IMR-90 (cell line): ENCODE measurements at regions not wholly inside any gene's neighbourhood (a gene's known extent, or its start where the extent isn't known, plus 50 kb on each side); places are given as distances from the start of the nearest gene placed in this dataset.

ENCODE experiments used
- ATAC-seq: fragments of 200-7000 bp; cut with Tn5 transposase; 2 replicates; pipeline ENCODE4 v1.9.1; 2020; ENCODE audit warnings: low read depth, mild to moderate bottlenecking, moderate library complexity
- BruUV-seq: library from RNA; stranded (reverse); fragments of 400-500 nt; replicated peaks from 2 replicates; lab custom pipeline; 2021; lab: Mats Ljungman, UMichigan
- CTCF ChIA-PET: fragments of 300-600 bp; formaldehyde crosslinking; extraction: SDS; loops from one replicate; lab custom pipeline; 2021; ENCODE audit warnings: antibody characterized with exemption; lab: Yijun Ruan, JAX
- POLR2A ChIA-PET: fragments of 300-600 bp; sonication (Branson Sonifier 250); formaldehyde crosslinking; loops from one replicate; lab custom pipeline; 2022; ENCODE audit warnings: antibody characterized with exemption; ENCODE audit not compliant: unreplicated experiment; lab: Charles Lee
- DNase-seq: peaks from one replicate; pipeline ENCODE4 v3.0.0; 2013
- H2AFZ ChIP-seq: replicated peaks from 2 replicates; pipeline ENCODE3; 2013; ENCODE audit warnings: low read length, mild to moderate bottlenecking; ENCODE audit not compliant: poor library complexity
- H2AK5ac ChIP-seq: 2 replicates; pipeline ENCODE4 v1.6.1; 2013; ENCODE audit warnings: low read depth, low read length, inconsistent platforms
- H2AK9ac ChIP-seq: replicated peaks from 2 replicates; pipeline ENCODE3; 2013; ENCODE audit warnings: mild to moderate bottlenecking, low read depth, low read length, moderate library complexity; ENCODE audit not compliant: poor library complexity
- H2BK120ac ChIP-seq: 2 replicates; pipeline ENCODE4 v1.6.1; 2013; ENCODE audit warnings: low read depth, low read length, inconsistent platforms
- H2BK15ac ChIP-seq: 3 replicates; pipeline ENCODE4 v1.6.1; 2013; ENCODE audit warnings: low read depth, low read length, inconsistent platforms
- H2BK20ac ChIP-seq: 2 replicates; pipeline ENCODE4 v1.6.1; 2013; ENCODE audit warnings: low read depth, mild to moderate bottlenecking, inconsistent platforms, low read length, moderate library complexity
- H2BK5ac ChIP-seq: 2 replicates; pipeline ENCODE4 v1.6.1; 2013; ENCODE audit warnings: mild to moderate bottlenecking, low read depth, low read length, inconsistent platforms; ENCODE audit not compliant: poor library complexity, severe bottlenecking
- H3K14ac ChIP-seq: replicated peaks from 2 replicates; pipeline ENCODE4 v1.6.1; 2013; ENCODE audit warnings: low read depth, low read length, inconsistent platforms
- H3K18ac ChIP-seq: 2 replicates; pipeline ENCODE4 v1.6.1; 2013; ENCODE audit warnings: low read depth, low read length, control low read depth
- H3K23ac ChIP-seq: 2 replicates; pipeline ENCODE4 v1.6.1; 2013; ENCODE audit warnings: low read depth, low read length, inconsistent platforms
- H3K27ac ChIP-seq: 2 replicates; pipeline ENCODE4 v1.5.1; 2013; ENCODE audit warnings: mild to moderate bottlenecking, control low read depth, low read length; ENCODE audit not compliant: insufficient read depth
- H3K27me3 ChIP-seq: 2 replicates; pipeline ENCODE4 v1.6.1; 2013; ENCODE audit warnings: low read length; ENCODE audit not compliant: control insufficient read depth, insufficient read depth
- H3K36me3 ChIP-seq: 2 replicates; pipeline ENCODE4 v1.6.1; 2013; ENCODE audit warnings: low read length, mixed read lengths; ENCODE audit not compliant: control insufficient read depth, insufficient read depth
- H3K4ac ChIP-seq: 2 replicates; pipeline ENCODE4 v1.6.1; 2013; ENCODE audit warnings: low read depth, low read length, inconsistent platforms
- H3K4me1 ChIP-seq: 2 replicates; pipeline ENCODE4 v1.6.1; 2013; ENCODE audit warnings: low read length, mixed read lengths; ENCODE audit not compliant: control insufficient read depth, insufficient read depth
- H3K4me2 ChIP-seq: 2 replicates; pipeline ENCODE4 v1.6.1; 2013; ENCODE audit warnings: low read depth, mild to moderate bottlenecking, control low read depth, low read length, moderate library complexity
- H3K4me3 ChIP-seq: 2 replicates; pipeline ENCODE4 v1.5.1; 2013; ENCODE audit warnings: low read depth, mild to moderate bottlenecking, control low read depth, low read length, moderate library complexity; ENCODE audit not compliant: insufficient read depth
- H3K56ac ChIP-seq: 2 replicates; pipeline ENCODE4 v1.6.1; 2013; ENCODE audit warnings: low read length, inconsistent platforms; ENCODE audit not compliant: insufficient read depth; ENCODE audit errors: extremely low read depth
- H3K79me1 ChIP-seq, 2 experiments: 2 replicates each; pipeline ENCODE4 v1.6.1; 2013; ENCODE audit warnings: low read length in 2 of 2, inconsistent platforms in 1 of 2, low read depth in 1 of 2
- H3K9ac ChIP-seq: 2 replicates; pipeline ENCODE4 v1.6.1; 2013; ENCODE audit warnings: low read depth, low read length, control low read depth
- H3K9me1 ChIP-seq: 2 replicates; pipeline ENCODE4 v1.6.1; 2013; ENCODE audit warnings: low read length, inconsistent platforms; ENCODE audit not compliant: insufficient read depth
- H3K9me3 ChIP-seq: 2 replicates; pipeline ENCODE4 v1.6.1; 2013; ENCODE audit warnings: low read length; ENCODE audit not compliant: control insufficient read depth, insufficient read depth
- H4K20me1 ChIP-seq: 2 replicates; pipeline ENCODE4 v1.6.1; 2013; ENCODE audit warnings: low read length, inconsistent platforms; ENCODE audit not compliant: insufficient read depth
- H4K5ac ChIP-seq: 2 replicates; pipeline ENCODE4 v1.6.1; 2013; ENCODE audit warnings: mild to moderate bottlenecking, low read depth, low read length, control low read depth
- H4K8ac ChIP-seq, 2 experiments: 2 replicates each; pipeline ENCODE4 v1.6.1; 2013; ENCODE audit warnings: low read depth in 2 of 2, low read length in 2 of 2, control low read depth in 1 of 2, inconsistent platforms in 1 of 2
- H4K91ac ChIP-seq: 2 replicates; pipeline ENCODE4 v1.6.1; 2013; ENCODE audit warnings: low read depth, low read length, inconsistent platforms; ENCODE audit not compliant: insufficient read depth
- BHLHE40 ChIP-seq: fragments of 150-350 bp; IDR thresholded peaks from 2 replicates; pipeline ENCODE4 v1.6.1; 2016; ENCODE audit warnings: mild to moderate bottlenecking, low read depth, low read length
- CEBPB ChIP-seq: IDR thresholded peaks from 2 replicates; pipeline ENCODE4 v1.6.1; 2012; ENCODE audit warnings: low read depth, low read length, improper control_type of control experiment
- CHD1 ChIP-seq: IDR thresholded peaks from 2 replicates; pipeline ENCODE4 v1.6.1; 2012; ENCODE audit warnings: low read depth, low read length, improper control_type of control experiment
- FOS ChIP-seq: fragments of 150-350 bp; IDR thresholded peaks from 2 replicates; pipeline ENCODE4 v1.6.1; 2016; ENCODE audit warnings: low read depth, low read length
- MAZ ChIP-seq: IDR thresholded peaks from 2 replicates; pipeline ENCODE4 v1.6.1; 2012; ENCODE audit warnings: low read depth, mild to moderate bottlenecking, low read length, improper control_type of control experiment, moderate library complexity, borderline replicate concordance
- MXI1 ChIP-seq: IDR thresholded peaks from 2 replicates; pipeline ENCODE4 v1.6.1; 2012; ENCODE audit warnings: low read depth, mild to moderate bottlenecking, low read length, moderate library complexity, borderline replicate concordance
- RAD21 ChIP-seq: IDR thresholded peaks from 2 replicates; pipeline ENCODE4 v1.6.1; 2012; ENCODE audit warnings: low read length, improper control_type of control experiment
- RCOR1 ChIP-seq: IDR thresholded peaks from 2 replicates; pipeline ENCODE4 v1.6.1; 2012; ENCODE audit warnings: mild to moderate bottlenecking, low read length, improper control_type of control experiment; ENCODE audit not compliant: insufficient replicate concordance
- RFX5 ChIP-seq: IDR thresholded peaks from 2 replicates; pipeline ENCODE4 v1.8.0; 2012; ENCODE audit warnings: low read depth, mild to moderate bottlenecking, low read length, moderate library complexity
- SMC3 ChIP-seq: fragments of 150-350 bp; IDR thresholded peaks from 2 replicates; pipeline ENCODE4 v1.6.1; 2016; ENCODE audit warnings: low read depth, mild to moderate bottlenecking, antibody characterized with exemption, low read length, moderate library complexity
- WGBS, 2 experiments: methylation state at CpG; one replicate each; pipeline versions ENCODE4 v1.1.5 to v1.1.7; 2013; ENCODE audit warnings: missing lambda C conversion rate in 2 of 2; ENCODE audit not compliant: insufficient read length in 1 of 2; ENCODE audit errors: extremely low coverage in 2 of 2; 5-methylcytosine and 5-hydroxymethylcytosine counted together
- dilution Hi-C: fragments of 300-500 bp; cut with HindIII; formaldehyde crosslinking; loops from one replicate; pipeline ENCODE4 v1.14.3; 2018; ENCODE audit warnings: low sequenced_read_pairs; ENCODE audit not compliant: unreplicated experiment
- in situ Hi-C: fragments of 300-500 bp; cut with MboI; formaldehyde crosslinking; loops from 3 replicates; pipeline ENCODE4 v1.14.3; 2019; ENCODE audit warnings: low sequenced_read_pairs, inconsistent platforms, mixed read lengths
- intact Hi-C: fragments of 100-400 bp; cut with micrococcal nuclease; formaldehyde crosslinking; loops from 2 replicates; pipeline ENCODE4 v1.10.0; 2022
- TF ChIP-seq, protein P1 (sequence below): fragments of 150-350 bp; IDR thresholded peaks from 2 replicates; pipeline ENCODE4 v1.6.1; 2016; ENCODE audit warnings: low read depth, mild to moderate bottlenecking, low read length, moderate library complexity, borderline replicate concordance
- TF ChIP-seq, protein P2 (sequence below): fragments of 150-350 bp; IDR thresholded peaks from 2 replicates; pipeline ENCODE4 v1.6.1; 2017; ENCODE audit warnings: mild to moderate bottlenecking, antibody characterized with exemption, low read length, low read depth

DNA sequence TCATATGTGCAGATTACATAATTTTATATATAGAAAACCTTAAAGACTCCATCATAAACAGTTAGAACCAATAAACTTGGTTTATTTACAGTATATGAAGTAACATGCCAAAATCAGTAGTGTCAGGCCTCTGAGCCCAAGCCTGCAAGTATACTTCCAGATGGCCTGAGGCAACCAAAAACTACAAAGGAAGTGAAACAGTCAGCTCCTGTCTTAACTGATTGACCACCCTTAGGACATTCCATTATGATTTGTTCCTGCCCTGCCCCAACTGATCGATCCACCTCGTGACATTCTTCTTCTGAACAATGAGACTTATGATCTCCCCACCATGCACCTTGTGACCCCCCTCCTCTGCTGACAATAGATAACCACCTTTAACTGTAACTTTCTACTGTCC lies 630.3 kb downstream of the AMY1C start:
- intact Hi-C loops (no loop called here), in situ Hi-C loops (no loop called here), dilution Hi-C loops (no loop called here)
- no TSS peak for BruUV-seq
- Histone ChIP-seq H3K18ac (no peak overlapping the region), H3K4me1 (no peaks in the 10 kb centered on the region), H4K8ac (no peak overlapping the region), H3K27me3 (no peaks in the 10 kb centered on the region), H3K4me3 (no peak overlapping the region), H3K56ac (no peak overlapping the region), H2BK5ac (no peak overlapping the region), H3K36me3 (no peaks in the 10 kb centered on the region), H3K27ac (no peak overlapping the region), H4K91ac (no peak overlapping the region), H3K9me3 (peaks cover 7% of the 10 kb centered on the region; the same call in 1 of the 2 replicates), H2AK9ac (no peak overlapping the region), H4K20me1 (no peaks in the 10 kb centered on the region), H3K23ac (no peak overlapping the region), H3K9ac (no peak overlapping the region), H2AFZ (no peak overlapping the region), H3K79me1 (no peaks in the 10 kb centered on the region), H2AK5ac (no peak overlapping the region), H3K4me2 (no peak overlapping the region), H3K14ac (no peak overlapping the region), H2BK20ac (no peak overlapping the region), H4K5ac (no peak overlapping the region), H2BK15ac (no peak overlapping the region), H3K4ac (no peak overlapping the region), H3K9me1 (no peaks in the 10 kb centered on the region), H2BK120ac (no peak overlapping the region)
- POLR2A ChIA-PET = no interaction called here
- no peak for ATAC-seq
- DNase-seq = no peak
- TF ChIP-seq CHD1 (no peak), MAZ (no peak), BHLHE40 (no peak), RCOR1 (no peak), RAD21 (no peak), CEBPB (no peak), SMC3 (no peak), FOS (no peak), MXI1 (no peak), RFX5 (no peak)
- TF ChIP-seq, protein P1, sequence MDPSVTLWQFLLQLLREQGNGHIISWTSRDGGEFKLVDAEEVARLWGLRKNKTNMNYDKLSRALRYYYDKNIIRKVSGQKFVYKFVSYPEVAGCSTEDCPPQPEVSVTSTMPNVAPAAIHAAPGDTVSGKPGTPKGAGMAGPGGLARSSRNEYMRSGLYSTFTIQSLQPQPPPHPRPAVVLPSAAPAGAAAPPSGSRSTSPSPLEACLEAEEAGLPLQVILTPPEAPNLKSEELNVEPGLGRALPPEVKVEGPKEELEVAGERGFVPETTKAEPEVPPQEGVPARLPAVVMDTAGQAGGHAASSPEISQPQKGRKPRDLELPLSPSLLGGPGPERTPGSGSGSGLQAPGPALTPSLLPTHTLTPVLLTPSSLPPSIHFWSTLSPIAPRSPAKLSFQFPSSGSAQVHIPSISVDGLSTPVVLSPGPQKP = no peak
- TF ChIP-seq, protein P2, sequence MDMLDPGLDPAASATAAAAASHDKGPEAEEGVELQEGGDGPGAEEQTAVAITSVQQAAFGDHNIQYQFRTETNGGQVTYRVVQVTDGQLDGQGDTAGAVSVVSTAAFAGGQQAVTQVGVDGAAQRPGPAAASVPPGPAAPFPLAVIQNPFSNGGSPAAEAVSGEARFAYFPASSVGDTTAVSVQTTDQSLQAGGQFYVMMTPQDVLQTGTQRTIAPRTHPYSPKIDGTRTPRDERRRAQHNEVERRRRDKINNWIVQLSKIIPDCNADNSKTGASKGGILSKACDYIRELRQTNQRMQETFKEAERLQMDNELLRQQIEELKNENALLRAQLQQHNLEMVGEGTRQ = no peak
- 72% methylated on average over 2 of the region's 2 CpGs; no CpG with 5 or more reads in 1 of the 2 experiments for WGBS, 2 experiments
- CTCF ChIA-PET = no interaction called here
